GM12891 (cell line): ENCODE measurements at regions not wholly inside any gene's neighbourhood (a gene's known extent, or its start where the extent isn't known, plus 50 kb on each side); places are given as distances from the start of the nearest gene placed in this dataset.

Experiments
- PAX5 ChIP-seq: IDR thresholded peaks from 2 replicates; pipeline ENCODE4 v1.6.1; 2011; ENCODE audit warnings: low read length, moderate library complexity, mild to moderate bottlenecking; ENCODE audit not compliant: insufficient read depth, severe bottlenecking
- POLR2A ChIP-seq: IDR thresholded peaks from 2 replicates; pipeline ENCODE4 v1.6.1; 2011; ENCODE audit warnings: low read depth, low read length, control low read depth
- POLR2AphosphoS5 ChIP-seq: IDR thresholded peaks from 2 replicates; pipeline ENCODE4 v1.6.1; 2011; ENCODE audit warnings: low read depth, low read length, control low read depth
- TAF1 ChIP-seq: IDR thresholded peaks from 2 replicates; pipeline ENCODE4 v1.6.1; 2011; ENCODE audit warnings: low read depth, low read length, control low read depth

- TF ChIP-seq POLR2A: no peak
- no peak for TF ChIP-seq POLR2AphosphoS5
- TF ChIP-seq PAX5: no peak
- TF ChIP-seq TAF1: no peak
Observed at GRCh38 chr3:4091786-4092185, 211.4 kb upstream of the SETMAR start.
